C4-2B (cell line): ENCODE measurements at regions not wholly inside any gene's neighbourhood (a gene's known extent, or its start where the extent isn't known, plus 50 kb on each side); places are given as distances from the start of the nearest gene placed in this dataset.

Source experiments
- ZFX ChIP-seq: fragments of 450-650 bp; IDR thresholded peaks from 2 replicates; pipeline ENCODE4 v1.6.1; 2017
- TF ChIP-seq, protein P1 (sequence below): fragments of 450-650 bp; conservative IDR thresholded peaks from 2 replicates; pipeline ENCODE4 v1.5.1; 2017; ENCODE audit warnings: mild to moderate bottlenecking

DNA sequence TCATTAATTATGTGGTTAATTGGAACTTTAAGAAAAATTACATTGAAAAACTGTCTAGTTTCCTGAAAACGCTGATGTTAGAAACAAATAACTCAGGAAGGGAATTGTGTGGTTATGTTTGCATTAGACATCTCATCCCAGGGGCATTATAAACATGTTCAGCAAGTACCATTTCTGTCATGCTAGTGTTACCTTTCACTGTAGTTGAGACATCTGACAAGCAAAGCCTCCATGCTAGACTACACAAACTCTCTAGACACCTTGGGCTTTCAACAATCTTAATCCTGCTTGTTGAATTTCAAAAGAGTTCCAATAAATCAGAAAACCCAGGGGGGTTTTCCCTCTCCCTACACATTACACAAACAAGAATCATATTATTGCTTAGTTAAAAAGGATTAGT is 536.8 kb downstream of the KCNT2 start:
- TF ChIP-seq, protein P1, sequence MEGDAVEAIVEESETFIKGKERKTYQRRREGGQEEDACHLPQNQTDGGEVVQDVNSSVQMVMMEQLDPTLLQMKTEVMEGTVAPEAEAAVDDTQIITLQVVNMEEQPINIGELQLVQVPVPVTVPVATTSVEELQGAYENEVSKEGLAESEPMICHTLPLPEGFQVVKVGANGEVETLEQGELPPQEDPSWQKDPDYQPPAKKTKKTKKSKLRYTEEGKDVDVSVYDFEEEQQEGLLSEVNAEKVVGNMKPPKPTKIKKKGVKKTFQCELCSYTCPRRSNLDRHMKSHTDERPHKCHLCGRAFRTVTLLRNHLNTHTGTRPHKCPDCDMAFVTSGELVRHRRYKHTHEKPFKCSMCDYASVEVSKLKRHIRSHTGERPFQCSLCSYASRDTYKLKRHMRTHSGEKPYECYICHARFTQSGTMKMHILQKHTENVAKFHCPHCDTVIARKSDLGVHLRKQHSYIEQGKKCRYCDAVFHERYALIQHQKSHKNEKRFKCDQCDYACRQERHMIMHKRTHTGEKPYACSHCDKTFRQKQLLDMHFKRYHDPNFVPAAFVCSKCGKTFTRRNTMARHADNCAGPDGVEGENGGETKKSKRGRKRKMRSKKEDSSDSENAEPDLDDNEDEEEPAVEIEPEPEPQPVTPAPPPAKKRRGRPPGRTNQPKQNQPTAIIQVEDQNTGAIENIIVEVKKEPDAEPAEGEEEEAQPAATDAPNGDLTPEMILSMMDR, result no peak
- no peak for TF ChIP-seq ZFX
